BE2C (cell line): ENCODE measurements at regions not wholly inside any gene's neighbourhood (a gene's known extent, or its start where the extent isn't known, plus 50 kb on each side); places are given as distances from the start of the nearest gene placed in this dataset.

ENCODE experiments used
- DNase-seq: peaks from one replicate; pipeline ENCODE4 v3.0.0-alpha.2; 2020
- H3K27me3 ChIP-seq: fragments of 250-450 bp; sonication (Bioruptor Pico); 2 replicates; pipeline ENCODE4 v1.5.1; 2020; ENCODE audit warnings: mild to moderate bottlenecking
- H3K36me3 ChIP-seq: fragments of 250-450 bp; sonication (Bioruptor Pico); 2 replicates; pipeline ENCODE4 v1.5.1; 2020; ENCODE audit warnings: mild to moderate bottlenecking
- H3K4me1 ChIP-seq: fragments of 250-450 bp; sonication (Bioruptor Pico); 2 replicates; pipeline ENCODE4 v1.5.1; 2020
- H3K4me3 ChIP-seq: 2 replicates; pipeline ENCODE4 v1.5.1; 2011; ENCODE audit warnings: low read depth, low read length
- H3K9me3 ChIP-seq: fragments of 250-450 bp; sonication (Bioruptor Pico); 2 replicates; pipeline ENCODE4 v1.5.1; 2020
- CTCF ChIP-seq: IDR thresholded peaks from 2 replicates; pipeline ENCODE4 v1.5.1; 2012; ENCODE audit warnings: mild to moderate bottlenecking, low read depth, low read length

GRCh38 chr2:6441800-6442199 lies 423.9 kb downstream of the CMPK2 start:
- Histone ChIP-seq H3K36me3 (no peaks in the 10 kb centered on the region), H3K27me3 (no peaks in the 10 kb centered on the region), H3K9me3 (no peaks in the 10 kb centered on the region), H3K4me1 (no peaks in the 10 kb centered on the region), H3K4me3 (no peak overlapping the region)
- TF ChIP-seq CTCF, result no peak
- no peak for DNase-seq

- H3K4me3 ChIP-seq, result no peak overlapping the region
- H3K4me1 ChIP-seq, result no peaks in the 10 kb centered on the region
- DNase-seq, result no peak
These were observed 423.3 kb downstream of the CMPK2 start for GRCh38 chr2:6442252-6442985.

GRCh38 chr2:6443061-6443823 lies 422.5 kb downstream of the CMPK2 start:
- DNase-seq, result no peak
- Histone ChIP-seq H3K9me3 (no peaks in the 10 kb centered on the region), H3K4me3 (no peak overlapping the region), H3K4me1 (no peaks in the 10 kb centered on the region), H3K27me3 (no peaks in the 10 kb centered on the region), H3K36me3 (no peaks in the 10 kb centered on the region)
- no peak for TF ChIP-seq CTCF

More at GRCh38 chr2:6442252-6442985, 423.3 kb downstream of the CMPK2 start:
- TF ChIP-seq CTCF, result no peak
- Histone ChIP-seq H3K9me3 (no peaks in the 10 kb centered on the region), H3K36me3 (no peaks in the 10 kb centered on the region), H3K27me3 (no peaks in the 10 kb centered on the region)

- Histone ChIP-seq H3K4me3 (no peak overlapping the region), H3K4me1 (no peaks in the 10 kb centered on the region), H3K27me3 (no peaks in the 10 kb centered on the region), H3K36me3 (no peaks in the 10 kb centered on the region), H3K9me3 (no peaks in the 10 kb centered on the region)
- TF ChIP-seq CTCF, result no peak
- DNase-seq, result no peak
These were observed 421.2 kb downstream of the CMPK2 start for GRCh38 chr2:6444514-6444913.

- Histone ChIP-seq H3K4me1 (no peaks in the 10 kb centered on the region), H3K36me3 (no peaks in the 10 kb centered on the region), H3K27me3 (no peaks in the 10 kb centered on the region), H3K9me3 (no peaks in the 10 kb centered on the region), H3K4me3 (no peak overlapping the region)
- TF ChIP-seq CTCF, result no peak
- DNase-seq, result no peak
These were observed 420.6 kb downstream of the CMPK2 start for GRCh38 chr2:6445156-6445555.
